CD4-positive, alpha-beta T cell treated with Interferon gamma for 1 hour (primary cell): ENCODE measurements at regions not wholly inside any gene's neighbourhood (a gene's known extent, or its start where the extent isn't known, plus 50 kb on each side); places are given as distances from the start of the nearest gene placed in this dataset.

Source experiments
- DNase-seq: peaks from one replicate; pipeline ENCODE4 v3.0.0-alpha.2; 2020

DNA sequence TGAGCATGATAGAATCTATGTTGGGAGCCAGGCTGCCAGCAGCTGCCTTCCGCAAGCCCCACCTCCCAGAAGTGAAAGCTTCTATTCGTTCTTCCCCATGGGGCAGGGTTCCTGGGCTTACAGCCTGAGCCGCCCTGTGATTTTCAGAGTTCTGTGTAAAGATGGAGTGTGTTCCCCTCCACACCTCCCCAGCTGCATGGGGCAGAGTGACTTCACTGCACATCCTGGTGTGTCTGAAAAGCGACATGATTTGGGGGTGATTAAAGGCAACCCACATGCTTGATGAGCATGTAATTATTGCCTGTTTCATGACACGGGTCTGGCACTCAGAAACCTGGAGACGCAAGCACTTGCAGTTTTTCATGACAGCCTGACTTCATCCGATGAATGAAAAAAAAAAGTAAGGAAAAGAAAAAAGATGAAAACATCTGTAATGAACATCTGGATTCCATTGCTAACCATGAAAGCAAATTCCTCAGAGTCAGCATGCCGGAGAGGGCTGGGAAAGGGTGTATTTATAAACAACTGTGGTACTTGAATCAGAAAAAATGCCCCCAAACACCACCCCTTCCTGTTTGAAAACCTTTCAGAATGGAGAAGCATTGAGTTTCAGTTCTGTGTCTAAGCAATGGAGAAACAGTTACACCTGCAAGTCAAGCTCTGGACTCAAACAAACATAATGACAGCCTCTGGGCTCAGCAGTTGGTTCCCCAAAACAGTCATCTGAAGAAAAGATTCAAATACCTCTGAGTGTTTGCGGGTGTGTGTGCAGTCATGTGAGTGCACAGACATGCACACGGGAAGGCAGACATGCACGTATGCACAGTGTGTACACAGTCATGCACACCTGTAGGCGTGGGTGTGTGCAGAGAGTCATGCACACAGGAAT, 266.0 kb downstream of the ENGASE start:
- DNase-seq = peak; percentile 31

DNA sequence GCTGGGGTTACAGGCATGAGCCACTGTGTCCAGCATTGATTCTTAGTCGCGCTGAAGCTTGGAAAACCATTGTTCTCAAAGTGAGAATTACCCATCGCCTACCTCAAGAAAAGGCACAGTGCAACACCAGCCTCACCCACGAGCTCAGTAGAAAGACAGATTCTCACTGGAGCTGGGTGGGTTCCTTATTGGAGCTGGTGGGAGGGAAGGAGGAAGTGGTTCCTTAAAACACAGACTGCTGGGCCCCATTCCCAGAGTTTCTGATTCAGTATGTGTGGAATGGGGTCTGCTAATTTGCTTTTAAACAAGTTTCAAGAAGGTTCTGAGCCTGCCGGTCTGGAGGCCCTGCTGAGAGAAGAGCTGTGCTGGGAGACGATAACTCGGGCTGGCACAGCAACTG, 264.7 kb downstream of the ENGASE start:
- no peak for DNase-seq

DNA sequence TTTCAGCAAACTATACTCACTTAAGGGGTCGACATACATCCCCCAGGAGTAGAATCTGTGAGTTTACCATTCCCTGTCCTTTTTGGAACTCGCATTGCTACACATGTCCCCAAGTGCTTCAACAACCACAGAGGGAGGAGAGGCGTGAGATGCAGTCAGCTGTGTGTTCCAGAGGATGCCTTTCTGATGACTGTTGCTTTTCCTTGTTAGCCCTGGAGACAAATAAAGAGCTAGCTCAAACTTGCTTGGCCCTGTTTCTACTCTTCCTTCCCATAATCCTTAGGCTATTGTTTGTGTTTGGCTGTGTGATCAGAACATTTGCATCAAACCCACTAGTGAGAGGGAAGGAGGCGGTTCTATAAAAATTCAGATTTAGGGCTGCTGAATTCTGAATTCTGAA, 264.0 kb downstream of the ENGASE start:
- no peak for DNase-seq

DNA sequence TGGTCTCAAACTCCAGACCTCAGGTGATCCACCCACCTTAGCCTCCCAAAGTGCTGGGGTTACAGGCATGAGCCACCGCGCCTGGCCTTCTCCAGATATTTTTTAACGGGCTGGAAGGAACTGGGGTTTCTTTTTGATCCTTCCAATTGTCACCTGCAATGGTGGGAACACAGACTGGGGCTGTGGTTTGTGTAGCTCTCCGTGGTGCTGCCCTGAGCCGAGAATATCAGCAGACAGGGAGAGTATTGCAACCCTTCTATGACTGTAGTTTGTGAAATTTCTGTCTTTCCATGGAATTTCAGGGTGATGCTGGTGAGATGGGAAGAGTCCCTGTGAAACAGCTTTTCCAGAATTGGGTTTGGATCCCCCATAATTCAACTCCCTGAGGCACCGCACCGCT, 263.5 kb downstream of the ENGASE start:
- no peak for DNase-seq

DNA sequence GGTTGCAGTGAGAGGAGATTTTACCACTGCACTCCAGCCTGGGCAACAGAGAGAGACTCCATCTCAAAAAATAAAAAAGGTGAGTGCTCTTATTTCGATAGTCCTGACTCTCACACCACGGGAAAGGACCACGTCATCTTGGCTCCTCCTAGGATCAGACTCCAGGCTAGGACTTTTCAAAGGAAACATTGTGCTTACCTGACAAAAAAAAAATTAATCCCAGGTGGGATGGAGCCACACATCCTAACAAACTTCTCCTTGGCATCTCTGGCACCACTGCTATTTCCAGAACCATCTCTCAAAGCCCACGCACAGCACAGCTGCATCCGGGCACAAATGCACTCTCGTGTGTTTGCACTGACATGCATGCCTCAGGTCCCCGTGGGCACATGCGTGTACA, 262.4 kb downstream of the ENGASE start:
- no peak for DNase-seq

DNA sequence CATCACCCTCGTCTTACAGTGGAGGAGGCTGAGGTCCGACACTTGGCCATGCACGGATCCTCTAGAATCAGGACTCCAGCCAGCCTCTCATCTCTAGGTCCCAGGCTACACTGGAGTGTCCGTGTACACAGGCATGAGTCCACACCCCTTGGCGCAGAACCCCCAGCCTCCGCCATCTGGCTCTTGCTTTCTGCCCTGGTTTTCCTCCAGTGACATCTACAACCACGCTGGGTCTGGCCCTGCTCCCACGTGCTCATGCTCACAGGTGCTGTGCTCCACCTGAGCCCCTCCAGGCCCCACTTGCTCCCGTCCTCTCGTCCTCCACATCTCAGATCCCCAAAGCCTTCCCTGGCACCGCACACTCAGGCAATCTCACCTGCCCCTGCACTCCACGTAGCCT, 260.8 kb downstream of the ENGASE start:
- no peak for DNase-seq

DNA sequence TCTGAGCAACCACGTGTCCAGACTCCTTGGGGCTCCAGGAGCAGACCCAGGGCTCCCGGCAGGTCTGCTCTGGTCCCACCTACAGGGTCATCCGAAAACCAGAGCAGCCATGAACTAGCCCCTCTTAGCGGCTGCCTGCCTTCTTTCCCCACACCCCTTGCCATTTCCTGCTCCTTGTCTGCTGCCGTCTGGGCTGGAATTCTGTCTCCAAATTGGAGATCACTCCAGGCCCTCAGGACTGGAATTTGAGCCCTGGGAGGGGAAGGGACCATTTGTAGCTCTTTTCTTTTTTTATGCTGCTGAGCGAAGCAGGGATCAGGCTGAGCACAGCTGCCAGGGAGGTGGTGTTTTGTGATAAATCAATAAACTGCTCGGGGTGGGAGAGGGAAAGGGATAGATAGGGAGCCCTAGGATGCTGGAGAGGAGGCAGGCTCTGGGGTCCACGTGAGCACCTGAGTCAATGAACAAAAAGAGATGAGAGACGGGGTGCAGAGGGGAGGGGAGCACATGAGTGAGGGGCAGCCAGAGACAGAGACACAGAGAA, 257.5 kb downstream of the ENGASE start:
- no peak for DNase-seq

DNA sequence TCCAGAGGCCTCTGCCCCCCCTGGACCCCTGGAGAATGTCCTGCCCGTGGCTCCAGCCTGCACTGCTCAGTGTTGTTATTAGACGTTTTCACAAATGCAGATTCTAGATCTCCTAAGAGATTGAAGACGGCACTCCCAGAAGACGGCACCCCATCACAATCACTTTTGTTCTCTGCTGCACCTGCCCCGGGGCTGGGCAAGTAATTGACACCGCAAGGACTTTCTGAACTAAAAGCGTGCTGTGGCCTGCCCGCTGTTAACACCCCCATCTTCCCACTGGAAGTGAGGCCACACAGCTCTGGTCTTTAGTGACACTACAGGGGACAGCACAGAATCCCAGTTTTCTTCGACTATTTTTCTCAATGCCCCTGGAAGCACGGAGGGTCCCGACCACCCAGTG, 256.9 kb downstream of the ENGASE start:
- no peak for DNase-seq

DNA sequence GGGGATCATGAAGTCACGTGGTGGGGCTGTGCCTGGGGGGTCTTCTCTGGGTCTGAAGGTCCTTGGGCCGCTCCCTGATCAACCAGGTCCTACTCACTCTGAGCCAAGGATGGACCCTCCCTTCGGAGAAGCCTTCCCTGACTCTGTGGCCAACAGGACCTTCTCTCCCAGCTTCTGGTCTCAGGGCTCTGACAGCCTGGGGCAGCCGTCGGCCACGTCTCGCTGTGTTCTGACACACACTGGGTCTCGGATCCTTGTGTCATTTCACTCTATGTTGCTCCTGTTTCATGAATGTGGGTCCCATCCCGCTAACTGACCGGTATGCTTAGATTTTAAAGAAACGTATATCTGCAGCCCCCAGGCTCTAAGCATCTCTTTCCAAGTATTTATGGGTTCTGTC, 256.1 kb downstream of the ENGASE start:
- no peak for DNase-seq

DNA sequence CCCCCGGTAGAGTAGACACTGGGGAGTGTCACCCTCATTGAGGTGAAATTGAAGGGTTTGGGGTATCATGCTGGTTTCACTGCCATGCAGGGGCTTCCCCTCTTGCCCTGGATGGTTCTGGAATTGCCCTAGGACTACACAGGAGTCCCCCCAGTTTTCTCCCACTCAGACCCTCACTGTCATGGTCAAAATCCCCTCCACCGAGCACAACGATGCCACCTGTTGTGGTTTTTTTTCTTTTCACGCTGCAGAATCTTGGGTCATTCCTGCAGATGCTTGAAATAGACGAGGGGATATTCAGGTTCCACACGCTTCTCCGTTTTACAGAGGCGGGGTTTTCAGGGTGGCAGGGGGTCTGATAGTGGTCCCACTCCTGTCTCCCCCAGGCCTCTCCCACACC, 255.6 kb downstream of the ENGASE start:
- DNase-seq = no peak

DNA sequence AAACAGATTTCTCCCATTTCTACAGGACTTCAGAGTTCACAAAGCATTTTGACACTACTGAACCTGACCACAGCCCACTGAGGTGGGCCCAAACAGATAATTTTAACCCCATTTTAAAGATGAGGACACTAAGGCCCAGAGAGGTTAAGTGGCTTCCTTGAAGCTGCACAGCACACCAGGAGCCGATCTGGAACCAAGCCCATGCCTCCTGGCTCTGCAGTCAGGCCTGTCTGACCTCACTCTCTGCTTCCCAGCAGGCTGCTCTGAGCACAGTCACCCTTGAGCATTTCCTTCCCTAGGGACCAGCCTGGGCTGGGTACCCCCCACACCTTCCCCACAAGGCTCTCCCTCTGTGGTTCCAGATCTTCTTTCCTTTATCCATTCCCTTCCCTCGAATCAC, 252.2 kb downstream of the ENGASE start:
- DNase-seq = no peak

DNA sequence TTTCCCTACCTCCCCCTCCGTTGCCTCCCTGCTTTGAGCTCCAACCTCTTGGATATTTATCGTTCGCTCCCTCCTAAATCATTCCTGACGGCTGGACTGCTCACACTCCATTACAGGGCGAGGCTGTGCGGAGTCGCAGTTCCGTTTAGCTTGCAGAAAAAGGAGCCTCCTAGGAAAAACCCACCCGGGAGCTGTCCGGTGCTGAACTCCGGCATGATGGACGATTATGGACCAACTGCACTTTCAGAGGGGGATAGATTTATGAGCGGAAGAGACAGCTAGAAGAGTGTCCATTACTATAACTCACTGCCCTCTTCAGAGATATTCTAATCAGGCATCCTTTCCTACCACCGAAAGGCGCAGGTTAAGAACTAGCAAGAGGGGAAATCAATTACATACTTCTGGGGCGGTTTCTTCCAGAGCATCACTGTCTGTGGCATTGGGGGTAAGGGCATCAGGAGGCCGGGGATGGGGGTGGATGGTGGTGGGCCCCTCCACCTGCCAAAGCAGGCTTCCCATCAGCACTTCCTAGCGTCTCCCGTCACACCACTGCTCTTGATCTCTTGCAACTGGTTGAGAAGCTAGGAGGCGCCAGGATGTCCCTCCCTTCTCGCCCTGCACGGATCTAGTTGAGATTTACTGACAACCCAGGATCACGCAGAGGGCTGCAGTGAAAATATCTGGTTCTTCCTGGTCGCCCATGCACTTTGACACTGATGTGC, 251.2 kb downstream of the ENGASE start:
- DNase-seq = no peak

DNA sequence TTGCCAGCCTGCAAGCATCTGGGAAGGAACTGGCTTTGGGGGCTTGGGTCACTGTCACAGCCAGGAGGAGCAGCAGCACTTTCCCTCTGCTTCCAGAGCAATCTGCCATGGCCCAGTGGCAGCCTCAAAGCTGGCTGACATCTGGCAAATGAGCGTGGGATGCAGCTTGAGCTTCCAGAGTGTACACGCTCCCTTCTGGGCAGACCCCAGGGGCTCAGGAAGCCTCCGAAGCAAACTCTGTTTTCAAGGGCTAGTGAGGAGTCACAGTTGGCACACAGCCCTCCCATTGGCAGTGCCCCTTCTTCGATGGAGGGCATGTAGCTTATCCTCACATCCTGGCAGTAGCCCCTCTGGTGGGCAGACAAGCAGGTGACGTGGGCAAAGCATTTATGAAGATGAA, 249.6 kb downstream of the ENGASE start:
- no peak for DNase-seq

DNA sequence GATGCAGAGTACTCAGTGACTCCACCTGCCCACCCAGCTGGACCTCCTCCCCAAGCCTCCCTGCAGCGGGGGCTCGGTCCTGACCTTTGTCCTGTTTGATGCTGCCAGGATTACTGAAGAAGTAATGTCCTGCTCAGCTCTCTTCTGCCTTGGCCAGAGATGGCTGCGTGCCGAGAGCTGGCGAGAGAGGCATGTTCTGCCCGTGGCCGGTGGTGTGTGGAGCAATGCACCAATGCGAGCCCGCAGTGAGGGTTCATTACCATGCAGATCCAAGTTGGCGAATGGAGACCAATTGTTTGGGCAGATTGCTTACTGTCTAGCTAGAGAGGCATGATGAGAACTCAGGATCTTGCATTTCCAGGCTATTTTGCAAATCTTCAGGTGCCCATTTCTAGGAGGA, 248.9 kb downstream of the ENGASE start:
- DNase-seq = no peak

DNA sequence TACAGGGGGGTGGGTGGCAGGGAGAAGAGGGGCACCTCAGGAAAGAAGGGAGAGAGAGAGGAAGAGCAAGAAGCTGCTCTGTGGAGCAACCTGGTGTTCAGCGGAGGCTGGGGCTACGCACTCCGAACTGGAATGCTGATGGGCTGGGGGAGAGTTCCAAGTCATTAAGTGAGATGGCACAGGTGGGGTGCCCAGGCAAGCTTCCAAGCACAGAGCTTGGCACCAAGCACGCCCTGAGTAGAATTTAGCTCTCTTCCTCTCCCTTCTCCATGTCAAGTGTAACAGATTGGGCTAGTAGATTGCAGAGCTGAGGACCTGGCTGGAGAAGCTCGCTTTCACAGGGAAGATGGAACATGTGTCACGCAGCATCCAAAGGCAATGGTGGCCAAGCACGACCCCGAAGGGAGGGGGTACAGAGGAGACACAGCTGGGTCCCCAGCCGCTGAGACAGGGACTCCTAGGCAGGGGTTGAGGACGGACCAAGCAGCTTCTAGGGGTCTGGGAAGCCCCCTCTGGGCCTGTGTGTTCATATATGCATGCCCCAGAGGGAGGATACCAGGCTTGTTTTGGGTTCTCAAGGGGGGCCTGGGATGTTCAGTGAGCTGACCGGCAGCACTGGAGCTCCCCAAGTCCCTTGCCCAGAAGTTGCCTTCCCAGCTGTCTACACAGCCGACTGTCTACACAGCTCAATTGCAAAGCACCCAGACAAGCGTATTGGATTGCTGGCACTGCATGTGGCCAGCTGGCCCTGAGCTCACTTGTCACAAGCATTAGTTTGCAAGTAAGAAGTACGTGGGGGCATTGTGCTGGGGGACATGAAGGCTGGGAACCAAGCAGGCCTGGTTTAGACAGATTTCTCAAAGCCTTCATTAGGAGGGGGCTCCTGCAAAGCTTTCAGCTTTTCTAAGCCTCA, 247.8 kb downstream of the ENGASE start:
- no peak for DNase-seq

DNA sequence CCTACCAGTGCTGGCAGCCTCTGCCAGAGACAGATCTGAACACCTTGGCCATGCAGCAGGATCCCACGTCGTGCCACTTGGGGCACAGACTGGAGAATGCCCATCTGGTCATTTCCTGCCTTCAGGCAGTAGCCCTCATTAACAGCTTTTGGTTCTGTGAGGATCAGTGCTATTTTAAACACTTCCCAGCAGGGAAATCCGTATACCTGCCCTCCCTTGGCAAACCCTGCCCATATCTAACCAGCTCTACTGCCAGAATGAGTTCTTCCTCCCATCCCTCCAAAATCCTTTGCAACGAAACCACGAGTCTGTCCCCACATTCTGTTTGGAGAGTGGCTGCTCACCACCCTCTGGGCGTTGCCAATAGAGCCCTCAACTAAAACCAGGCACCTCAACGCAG, 245.7 kb downstream of the ENGASE start:
- no peak for DNase-seq

DNA sequence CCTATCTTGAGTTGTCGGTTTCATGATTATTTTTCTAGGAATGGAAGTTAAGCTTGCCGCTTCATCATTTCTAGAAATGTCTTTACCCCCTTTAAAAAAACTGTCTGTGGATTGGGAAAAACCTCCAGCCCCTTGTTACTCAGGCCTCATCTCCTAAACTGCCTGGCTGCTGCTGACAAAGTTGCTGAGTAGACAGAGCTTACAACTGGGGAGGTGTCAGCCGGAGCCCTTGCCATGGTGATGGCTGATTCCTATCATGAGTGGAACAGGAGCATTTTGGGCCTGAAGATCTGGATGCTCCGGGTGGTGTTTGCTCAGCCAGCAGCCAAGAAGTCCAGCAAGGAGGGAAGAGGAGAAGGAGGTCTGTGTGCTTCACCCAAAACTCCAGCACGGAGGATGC, 243.3 kb downstream of the ENGASE start:
- no peak for DNase-seq

DNA sequence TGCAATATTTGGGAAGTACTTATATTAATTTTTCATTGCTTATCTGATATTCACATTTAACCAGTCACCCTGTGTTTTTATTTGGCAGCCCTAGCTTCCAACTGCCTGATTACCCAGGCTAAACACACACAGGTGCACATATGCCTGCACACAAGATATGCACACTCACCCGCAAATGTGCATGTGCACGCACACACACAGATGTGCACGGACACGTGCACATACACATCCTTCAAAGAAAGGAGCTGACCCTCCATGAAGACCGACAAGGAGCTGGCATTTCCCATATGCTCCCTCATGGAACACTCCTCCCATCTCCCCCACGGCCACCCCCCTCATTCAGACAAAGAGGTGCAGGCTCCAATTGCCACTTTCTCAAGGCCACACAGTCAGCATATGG, 242.2 kb downstream of the ENGASE start:
- no peak for DNase-seq

DNA sequence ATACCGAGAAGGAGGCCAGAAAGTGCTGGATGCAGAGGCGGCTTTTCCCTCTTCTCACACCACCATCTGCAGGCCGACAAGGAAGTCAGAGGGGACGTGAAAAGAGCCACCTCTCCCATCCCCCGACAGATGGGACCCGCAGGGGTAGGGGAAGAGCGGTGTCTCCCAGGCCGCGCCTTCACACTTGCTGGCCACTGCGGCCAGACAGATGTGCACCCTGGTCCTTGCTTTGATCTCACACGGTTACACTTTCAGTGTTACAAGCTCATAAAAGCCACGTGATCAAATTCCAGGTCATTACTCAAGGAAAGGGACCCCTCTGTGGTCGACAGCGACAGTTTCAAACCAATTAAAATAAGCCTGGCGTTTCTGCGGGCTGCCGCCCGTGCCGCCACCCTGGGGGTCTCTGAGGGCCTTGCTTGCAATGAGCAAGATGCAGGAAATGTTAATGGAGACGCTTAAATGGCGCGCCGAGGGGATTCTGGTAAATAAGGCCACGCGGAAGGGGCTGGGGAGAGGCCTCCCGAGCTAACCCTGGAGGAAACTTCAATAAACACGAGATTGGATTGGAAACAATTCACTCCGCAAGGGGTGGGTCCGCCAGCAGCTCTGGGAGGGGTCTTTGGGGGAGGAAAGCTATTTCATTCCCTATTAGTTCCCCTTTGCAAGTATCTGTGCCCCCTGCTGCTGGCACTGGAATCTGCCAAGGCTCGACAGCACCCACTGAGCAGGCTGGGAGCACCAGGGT, 240.9 kb downstream of the ENGASE start:
- DNase-seq = no peak

DNA sequence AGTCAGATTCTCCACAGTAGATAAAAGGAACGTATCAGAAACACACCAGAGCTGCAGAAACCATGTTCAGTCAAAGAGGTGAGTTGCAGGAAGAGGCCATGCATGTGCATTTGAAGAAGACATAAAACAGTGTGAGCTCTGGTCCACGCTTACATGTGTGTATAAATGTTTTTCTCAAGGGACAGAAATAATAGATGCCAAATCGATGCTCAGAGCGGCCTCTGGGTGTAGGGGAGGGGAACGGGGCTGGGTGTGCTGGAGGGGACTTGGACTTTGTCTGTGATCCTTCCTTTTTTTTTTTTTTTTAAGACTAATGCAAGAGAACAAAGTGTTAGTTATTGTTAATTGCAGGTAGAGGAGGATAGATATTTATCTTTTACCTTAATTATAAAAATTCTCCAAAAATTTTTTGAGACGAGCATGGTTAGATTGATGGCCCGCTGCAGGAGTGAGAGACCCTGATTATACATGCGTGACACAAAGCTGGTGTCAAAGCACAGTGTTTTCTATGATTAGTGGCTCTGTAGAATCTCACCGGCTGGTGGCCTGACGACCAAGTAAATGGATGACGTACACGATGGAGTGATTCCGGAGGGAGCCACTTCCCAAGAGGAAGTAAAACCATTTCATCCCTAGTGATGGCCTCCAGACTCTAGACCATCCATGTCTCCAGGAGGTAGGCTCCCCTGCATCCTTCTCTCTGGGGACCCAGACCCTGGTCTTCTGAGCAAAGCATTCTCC, 240.2 kb downstream of the ENGASE start:
- no peak for DNase-seq

DNA sequence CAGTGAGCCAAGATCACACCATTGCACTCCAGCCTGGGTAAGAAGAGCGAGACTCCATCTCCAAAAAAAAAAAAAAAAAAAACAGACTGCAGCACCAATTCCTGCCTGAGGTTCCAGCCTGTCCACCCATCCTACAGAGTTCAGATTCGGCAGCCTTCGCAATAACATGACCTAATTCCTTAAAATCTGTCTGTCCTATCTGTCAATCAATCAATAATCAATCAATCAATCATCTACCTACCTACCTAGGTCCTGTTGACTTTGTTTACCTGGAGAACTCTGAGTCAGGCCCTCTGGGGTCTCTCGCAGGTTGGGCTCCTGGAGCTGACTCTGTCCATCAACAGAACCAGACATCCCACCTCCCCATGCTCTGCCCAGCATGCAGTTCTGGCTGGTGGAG, 236.7 kb downstream of the ENGASE start:
- DNase-seq = no peak
